Gastrocnemius medialis (tissue), 4 donors: ENCODE measurements at regions not wholly inside any gene's neighbourhood (a gene's known extent, or its start where the extent isn't known, plus 50 kb on each side); places are given as distances from the start of the nearest gene placed in this dataset.

Source experiments
- POLR2A ChIP-seq, 2 donors: fragments of 450-650 bp; IDR thresholded peaks; one replicate each; pipeline ENCODE4 v1.6.1; 2017; ENCODE audit warnings: antibody characterized with exemption in 2 of 2, mild to moderate bottlenecking in 2 of 2, moderate library complexity in 2 of 2
- TF ChIP-seq, protein P1 (sequence below), 5 experiments: fragments of 450-650 bp in 3 of 5; fragments of 200-600 bp in 2 of 5; sonication (generic) in 2 of 5; IDR thresholded peaks in 4 of 5; conservative IDR thresholded peaks in 1 of 5; 1 replicate in 4 of 5; 2 replicates in 1 of 5; pipeline ENCODE4 v1.5.1; 2016 to 2019; ENCODE audit warnings: antibody characterized with exemption in 5 of 5, mild to moderate bottlenecking in 3 of 5, moderate library complexity in 3 of 5

DNA sequence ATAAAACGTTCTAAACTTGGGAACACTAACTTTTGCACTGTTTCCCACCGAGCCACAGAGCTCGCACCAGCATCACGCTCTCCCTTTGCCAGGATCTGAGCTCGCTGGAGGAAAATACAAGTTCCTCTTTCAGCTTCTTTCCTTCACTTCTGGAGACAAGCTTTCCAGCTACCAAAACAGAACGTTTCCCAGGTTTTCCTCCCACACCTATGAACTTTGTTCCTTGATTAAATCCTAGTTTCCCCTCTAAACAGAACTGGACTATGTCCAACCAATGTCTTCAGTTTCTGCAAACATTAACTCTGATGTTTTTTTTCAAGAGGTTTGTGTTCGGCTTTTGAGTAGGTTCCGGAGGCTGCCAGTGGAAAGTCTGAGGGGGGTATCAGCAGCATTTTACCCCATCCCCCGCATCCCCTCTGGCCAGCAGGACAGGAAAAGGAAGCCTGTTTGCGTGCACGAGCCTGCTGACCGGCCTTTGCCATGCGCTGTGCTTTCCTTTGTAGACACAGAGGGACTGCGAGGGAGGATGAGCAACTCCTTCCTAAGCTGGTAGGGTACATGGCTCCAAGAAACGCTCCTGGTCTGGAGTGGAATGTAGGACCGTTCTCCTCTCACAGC lies 135.5 kb downstream of the LY86 start:
- TF ChIP-seq, protein P1, sequence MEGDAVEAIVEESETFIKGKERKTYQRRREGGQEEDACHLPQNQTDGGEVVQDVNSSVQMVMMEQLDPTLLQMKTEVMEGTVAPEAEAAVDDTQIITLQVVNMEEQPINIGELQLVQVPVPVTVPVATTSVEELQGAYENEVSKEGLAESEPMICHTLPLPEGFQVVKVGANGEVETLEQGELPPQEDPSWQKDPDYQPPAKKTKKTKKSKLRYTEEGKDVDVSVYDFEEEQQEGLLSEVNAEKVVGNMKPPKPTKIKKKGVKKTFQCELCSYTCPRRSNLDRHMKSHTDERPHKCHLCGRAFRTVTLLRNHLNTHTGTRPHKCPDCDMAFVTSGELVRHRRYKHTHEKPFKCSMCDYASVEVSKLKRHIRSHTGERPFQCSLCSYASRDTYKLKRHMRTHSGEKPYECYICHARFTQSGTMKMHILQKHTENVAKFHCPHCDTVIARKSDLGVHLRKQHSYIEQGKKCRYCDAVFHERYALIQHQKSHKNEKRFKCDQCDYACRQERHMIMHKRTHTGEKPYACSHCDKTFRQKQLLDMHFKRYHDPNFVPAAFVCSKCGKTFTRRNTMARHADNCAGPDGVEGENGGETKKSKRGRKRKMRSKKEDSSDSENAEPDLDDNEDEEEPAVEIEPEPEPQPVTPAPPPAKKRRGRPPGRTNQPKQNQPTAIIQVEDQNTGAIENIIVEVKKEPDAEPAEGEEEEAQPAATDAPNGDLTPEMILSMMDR (IDR thresholded peaks at IDR 0.05 in 4 of 5, conservative IDR thresholded peaks at IDR 0.05 in 1 of 5): no peak
- TF ChIP-seq POLR2A (IDR thresholded peaks at IDR 0.05): no peak
